ENCODE measurements at regions not wholly inside any gene's neighbourhood (a gene's known extent, or its start where the extent isn't known, plus 50 kb on each side); places are given as distances from the start of the nearest gene placed in this dataset.

GRCh38 chr4:184536881-184537248 is 62.5 kb upstream of the IRF2 start:
- Mint-ChIP-seq H3K36me3 (ENCODE audit: low read depth) (peaks cover 16% of the 10 kb centered on the region), H3K4me3 (peak overlapping the region; percentile 83), H3K9me3 (no peaks in the 10 kb centered on the region), H3K27me3 (no peaks in the 10 kb centered on the region), H3K4me1 (peaks cover 30% of the 10 kb centered on the region), H3K27ac (peak overlapping the region; percentile 99)
- ATAC-seq (replicated peaks) = peak; percentile 1

GRCh38 chr4:184536065-184536880 is 61.9 kb upstream of the IRF2 start:
- H3K27me3 Mint-ChIP-seq = no peaks in the 10 kb centered on the region

GRCh38 chr4:184534511-184535391 is 60.4 kb upstream of the IRF2 start:
- peak overlapping the region; percentile 99 for H3K27ac Mint-ChIP-seq

More at GRCh38 chr4:184536065-184536880, 61.9 kb upstream of the IRF2 start:
- H3K27ac Mint-ChIP-seq = peak overlapping the region; percentile 99
- H3K4me3 Mint-ChIP-seq = peak overlapping the region; percentile 83
- no peak for ATAC-seq (replicated peaks)
- peaks cover 35% of the 10 kb centered on the region for H3K4me1 Mint-ChIP-seq
- no peaks in the 10 kb centered on the region for H3K9me3 Mint-ChIP-seq
- peaks cover 16% of the 10 kb centered on the region for H3K36me3 Mint-ChIP-seq (ENCODE audit: low read depth)

GRCh38 chr4:184533908-184534307 is 59.6 kb upstream of the IRF2 start:
- H3K27me3 Mint-ChIP-seq = no peaks in the 10 kb centered on the region
- peaks cover 35% of the 10 kb centered on the region for H3K4me1 Mint-ChIP-seq
- no peaks in the 10 kb centered on the region for H3K9me3 Mint-ChIP-seq
- H3K36me3 Mint-ChIP-seq (ENCODE audit: low read depth) = peaks cover 16% of the 10 kb centered on the region
- ATAC-seq (replicated peaks) = no peak
- H3K4me3 Mint-ChIP-seq = peak overlapping the region; percentile 83
- H3K27ac Mint-ChIP-seq = peak overlapping the region; percentile 99

More at GRCh38 chr4:184534511-184535391, 60.4 kb upstream of the IRF2 start:
- no peaks in the 10 kb centered on the region for H3K9me3 Mint-ChIP-seq
- no peaks in the 10 kb centered on the region for H3K27me3 Mint-ChIP-seq
- ATAC-seq (replicated peaks) = peak; percentile 67
- H3K36me3 Mint-ChIP-seq (ENCODE audit: low read depth) = peaks cover 16% of the 10 kb centered on the region
- H3K4me3 Mint-ChIP-seq = peak overlapping the region; percentile 83
- peaks cover 35% of the 10 kb centered on the region for H3K4me1 Mint-ChIP-seq

- peaks cover 30% of the 10 kb centered on the region for H3K4me1 Mint-ChIP-seq
- H3K27ac Mint-ChIP-seq = no peak overlapping the region
- no peak overlapping the region for H3K4me3 Mint-ChIP-seq
Measured at GRCh38 chr4:184531008-184531407, 56.7 kb upstream of the IRF2 start.

GRCh38 chr4:184529283-184529682 is 54.9 kb upstream of the IRF2 start:
- H3K9me3 Mint-ChIP-seq = peaks cover 5% of the 10 kb centered on the region
- H3K27ac Mint-ChIP-seq = no peak overlapping the region
- H3K27me3 Mint-ChIP-seq = no peaks in the 10 kb centered on the region
- peaks cover 14% of the 10 kb centered on the region for H3K4me1 Mint-ChIP-seq
- no peak overlapping the region for H3K4me3 Mint-ChIP-seq
- ATAC-seq (replicated peaks) = no peak
- no peaks in the 10 kb centered on the region for H3K36me3 Mint-ChIP-seq (ENCODE audit: low read depth)

More at GRCh38 chr4:184531008-184531407, 56.7 kb upstream of the IRF2 start:
- no peaks in the 10 kb centered on the region for H3K27me3 Mint-ChIP-seq
- no peak for ATAC-seq (replicated peaks)
- H3K36me3 Mint-ChIP-seq (ENCODE audit: low read depth) = peaks cover 2% of the 10 kb centered on the region
- no peaks in the 10 kb centered on the region for H3K9me3 Mint-ChIP-seq

- Mint-ChIP-seq H3K4me1 (peaks cover 14% of the 10 kb centered on the region), H3K27me3 (no peaks in the 10 kb centered on the region), H3K9me3 (peaks cover 5% of the 10 kb centered on the region), H3K36me3 (ENCODE audit: low read depth) (no peaks in the 10 kb centered on the region), H3K27ac (no peak overlapping the region), H3K4me3 (no peak overlapping the region)
- ATAC-seq (replicated peaks) = no peak
Measured at GRCh38 chr4:184528713-184529112, 54.4 kb upstream of the IRF2 start.

- Mint-ChIP-seq H3K4me1 (peaks cover 9% of the 10 kb centered on the region), H3K4me3 (no peak overlapping the region), H3K36me3 (ENCODE audit: low read depth) (no peaks in the 10 kb centered on the region), H3K27me3 (no peaks in the 10 kb centered on the region), H3K27ac (no peak overlapping the region), H3K9me3 (peaks cover 5% of the 10 kb centered on the region)
- no peak for ATAC-seq (replicated peaks)
Measured at GRCh38 chr4:184528051-184528450, 53.7 kb upstream of the IRF2 start.

- no peak overlapping the region for H3K27ac Mint-ChIP-seq
- ATAC-seq (replicated peaks) = no peak
- peaks cover 3% of the 10 kb centered on the region for H3K4me1 Mint-ChIP-seq
Measured at GRCh38 chr4:184526228-184526627, 51.9 kb upstream of the IRF2 start.

More at GRCh38 chr4:184526228-184526627, 51.9 kb upstream of the IRF2 start:
- H3K4me3 Mint-ChIP-seq = no peak overlapping the region
- H3K36me3 Mint-ChIP-seq (ENCODE audit: low read depth) = no peaks in the 10 kb centered on the region
- H3K27me3 Mint-ChIP-seq = no peaks in the 10 kb centered on the region
- H3K9me3 Mint-ChIP-seq = peaks cover 5% of the 10 kb centered on the region
